ENCODE measurements at regions not wholly inside any gene's neighbourhood (a gene's known extent, or its start where the extent isn't known, plus 50 kb on each side); places are given as distances from the start of the nearest gene placed in this dataset.
"Not testable (repeated sequence)": the region's sequence is repeated elsewhere in the genome, so short reads cannot be mapped to it uniquely, and the experiment has no call there.

GRCh38 chr6:103587722-103588121, 1272.0 kb downstream of the HACE1 start:
- DNase-seq (ENCODE audit: low spot score), result no peak

GRCh38 chr6:103578115-103578514, 1281.6 kb downstream of the HACE1 start:
- no peak for DNase-seq (ENCODE audit: low spot score)

GRCh38 chr6:103570431-103570830, 1289.3 kb downstream of the HACE1 start:
- no peak for DNase-seq (ENCODE audit: low spot score)

GRCh38 chr6:103554911-103555310, 1304.8 kb downstream of the HACE1 start:
- no peak for DNase-seq (ENCODE audit: low spot score)

GRCh38 chr6:103538381-103538780, 1321.3 kb downstream of the HACE1 start:
- no peak for DNase-seq (ENCODE audit: low spot score)

- no peak for DNase-seq (ENCODE audit: low spot score)
Observed at GRCh38 chr6:103534814-103535213, 1324.9 kb downstream of the HACE1 start.

GRCh38 chr6:103534095-103534494, 1325.6 kb downstream of the HACE1 start:
- no peak for DNase-seq (ENCODE audit: low spot score)

GRCh38 chr6:103522045-103522444, 1337.7 kb downstream of the HACE1 start:
- DNase-seq (ENCODE audit: low spot score), result no peak

GRCh38 chr6:103516336-103516735, 1343.4 kb downstream of the HACE1 start:
- no peak for DNase-seq (ENCODE audit: low spot score)

GRCh38 chr6:103507052-103507451, 1352.7 kb downstream of the HACE1 start:
- no peak for DNase-seq (ENCODE audit: low spot score)

- no peak for DNase-seq (ENCODE audit: low spot score)
Observed at GRCh38 chr6:103505155-103505518, 1354.6 kb downstream of the HACE1 start.

GRCh38 chr6:103504501-103505154, 1355.1 kb downstream of the HACE1 start:
- DNase-seq (ENCODE audit: low spot score), result no peak

- DNase-seq (ENCODE audit: low spot score), result not testable (repeated sequence)
Observed at GRCh38 chr6:103496588-103496987, 1363.1 kb downstream of the HACE1 start.

- DNase-seq (ENCODE audit: low spot score), result no peak
Observed at GRCh38 chr6:103456652-103457051, 1403.1 kb downstream of the HACE1 start.

GRCh38 chr6:103455275-103455674, 1404.4 kb downstream of the HACE1 start:
- no peak for DNase-seq (ENCODE audit: low spot score)

- no peak for DNase-seq (ENCODE audit: low spot score)
Observed at GRCh38 chr6:103409475-103409874, 1450.2 kb downstream of the HACE1 start.

- DNase-seq (ENCODE audit: low spot score), result no peak
Observed at GRCh38 chr6:103405321-103405720, 1454.4 kb downstream of the HACE1 start.

- no peak for DNase-seq (ENCODE audit: low spot score)
Observed at GRCh38 chr6:103404799-103405198, 1454.9 kb downstream of the HACE1 start.

GRCh38 chr6:103396768-103397167, 1463.0 kb downstream of the HACE1 start:
- DNase-seq (ENCODE audit: low spot score), result no peak

- no peak for DNase-seq (ENCODE audit: low spot score)
Observed at GRCh38 chr6:103379272-103379671, 1480.4 kb downstream of the HACE1 start.

GRCh38 chr6:103367212-103367611, 1492.5 kb downstream of the HACE1 start:
- no peak for DNase-seq (ENCODE audit: low spot score)

- DNase-seq (ENCODE audit: low spot score), result no peak
Observed at GRCh38 chr6:103356531-103356930, 1503.2 kb downstream of the HACE1 start.

- DNase-seq (ENCODE audit: low spot score), result no peak
Observed at GRCh38 chr6:103344554-103345163, 1515.1 kb downstream of the HACE1 start.

- no peak for DNase-seq (ENCODE audit: low spot score)
Observed at GRCh38 chr6:103335412-103335811, 1524.3 kb downstream of the HACE1 start.

Data from HuH-7.5 (cell line).